ENCODE measurements at regions not wholly inside any gene's neighbourhood (a gene's known extent, or its start where the extent isn't known, plus 50 kb on each side); places are given as distances from the start of the nearest gene placed in this dataset.

DNA sequence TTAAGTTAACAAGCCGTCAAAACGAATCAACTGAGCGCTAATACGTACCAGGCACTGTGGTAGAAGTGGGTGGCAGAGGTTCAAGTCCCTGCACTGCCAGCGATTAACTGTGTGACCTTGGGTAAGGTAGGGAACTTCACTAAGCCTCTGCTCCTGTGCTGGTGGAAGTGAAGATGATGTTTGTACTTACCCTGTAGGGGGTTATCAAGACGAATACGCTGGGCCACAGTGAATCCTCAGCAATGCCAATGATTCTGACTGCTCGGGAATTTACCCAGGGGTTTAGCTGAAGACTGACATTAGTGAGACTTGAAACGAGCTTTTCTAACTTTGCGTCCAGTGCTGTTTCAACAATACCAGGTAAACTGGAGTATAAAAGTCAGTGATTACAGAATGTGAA, 305.3 kb downstream of the FGF9 start:
- no peak for DNase-seq (ENCODE audit: low read depth, low spot score)
- CTCF ChIA-PET: no interaction called here

GRCh38 chr13:21979161-21979806, 308.4 kb downstream of the FGF9 start:
- TF ChIP-seq, protein P1, sequence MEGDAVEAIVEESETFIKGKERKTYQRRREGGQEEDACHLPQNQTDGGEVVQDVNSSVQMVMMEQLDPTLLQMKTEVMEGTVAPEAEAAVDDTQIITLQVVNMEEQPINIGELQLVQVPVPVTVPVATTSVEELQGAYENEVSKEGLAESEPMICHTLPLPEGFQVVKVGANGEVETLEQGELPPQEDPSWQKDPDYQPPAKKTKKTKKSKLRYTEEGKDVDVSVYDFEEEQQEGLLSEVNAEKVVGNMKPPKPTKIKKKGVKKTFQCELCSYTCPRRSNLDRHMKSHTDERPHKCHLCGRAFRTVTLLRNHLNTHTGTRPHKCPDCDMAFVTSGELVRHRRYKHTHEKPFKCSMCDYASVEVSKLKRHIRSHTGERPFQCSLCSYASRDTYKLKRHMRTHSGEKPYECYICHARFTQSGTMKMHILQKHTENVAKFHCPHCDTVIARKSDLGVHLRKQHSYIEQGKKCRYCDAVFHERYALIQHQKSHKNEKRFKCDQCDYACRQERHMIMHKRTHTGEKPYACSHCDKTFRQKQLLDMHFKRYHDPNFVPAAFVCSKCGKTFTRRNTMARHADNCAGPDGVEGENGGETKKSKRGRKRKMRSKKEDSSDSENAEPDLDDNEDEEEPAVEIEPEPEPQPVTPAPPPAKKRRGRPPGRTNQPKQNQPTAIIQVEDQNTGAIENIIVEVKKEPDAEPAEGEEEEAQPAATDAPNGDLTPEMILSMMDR (IDR thresholded peaks at IDR 0.05; ENCODE audit: insufficient read depth, low read length, missing control alignments): no peak
- CTCF ChIA-PET: no interaction called here
- POLR2A ChIA-PET: no interaction called here
- H3K4me3 ChIP-seq (ENCODE audit: low read depth, low read length): no peak overlapping the region
- no peak for DNase-seq (ENCODE audit: low read depth, low spot score)

More for the DNA sequence above, 305.3 kb downstream of the FGF9 start:
- POLR2A ChIA-PET: no interaction called here
- H3K4me3 ChIP-seq (ENCODE audit: low read depth, low read length): no peak overlapping the region
- TF ChIP-seq, protein P1 (IDR thresholded peaks at IDR 0.05; ENCODE audit: insufficient read depth, low read length, missing control alignments): no peak

GRCh38 chr13:21980049-21980448, 309.2 kb downstream of the FGF9 start:
- H3K4me3 ChIP-seq (ENCODE audit: low read depth, low read length): no peak overlapping the region
- CTCF ChIA-PET: no interaction called here
- DNase-seq (ENCODE audit: low read depth, low spot score): no peak
- POLR2A ChIA-PET: no interaction called here
- TF ChIP-seq, protein P1 (IDR thresholded peaks at IDR 0.05; ENCODE audit: insufficient read depth, low read length, missing control alignments): no peak

- no peak overlapping the region for H3K4me3 ChIP-seq (ENCODE audit: low read depth, low read length)
- CTCF ChIA-PET: no interaction called here
- DNase-seq (ENCODE audit: low read depth, low spot score): no peak
- TF ChIP-seq, protein P1 (IDR thresholded peaks at IDR 0.05; ENCODE audit: insufficient read depth, low read length, missing control alignments): no peak
- POLR2A ChIA-PET: no interaction called here
Measured at GRCh38 chr13:21984156-21984555, 313.3 kb downstream of the FGF9 start.

GRCh38 chr13:21986602-21987001, 315.7 kb downstream of the FGF9 start:
- H3K4me3 ChIP-seq (ENCODE audit: low read depth, low read length): no peak overlapping the region
- TF ChIP-seq, protein P1 (IDR thresholded peaks at IDR 0.05; ENCODE audit: insufficient read depth, low read length, missing control alignments): no peak
- no peak for DNase-seq (ENCODE audit: low read depth, low spot score)
- ChIA-PET CTCF (no interaction called here), POLR2A (no interaction called here)

- H3K4me3 ChIP-seq (ENCODE audit: low read depth, low read length): no peak overlapping the region
- TF ChIP-seq, protein P1 (IDR thresholded peaks at IDR 0.05; ENCODE audit: insufficient read depth, low read length, missing control alignments): no peak
- ChIA-PET CTCF (no interaction called here), POLR2A (no interaction called here)
- no peak for DNase-seq (ENCODE audit: low read depth, low spot score)
Measured at GRCh38 chr13:21987793-21988192, 316.9 kb downstream of the FGF9 start.
